H9 (cell line): ENCODE measurements at regions not wholly inside any gene's neighbourhood (a gene's known extent, or its start where the extent isn't known, plus 50 kb on each side); places are given as distances from the start of the nearest gene placed in this dataset.

Experiments
- DNase-seq: peaks from one replicate; pipeline ENCODE4 v3.0.0-alpha.2; 2017
- H2AFZ ChIP-seq: one replicate; pipeline ENCODE4 v1.6.1; 2013; ENCODE audit warnings: mild to moderate bottlenecking, low read length, control low read depth, moderate library complexity
- H2AK5ac ChIP-seq: 2 replicates; pipeline ENCODE4 v1.6.1; 2013; ENCODE audit warnings: low read length, control low read depth, mixed read lengths; ENCODE audit not compliant: insufficient read length
- H2BK120ac ChIP-seq: one replicate; pipeline ENCODE4 v1.6.1; 2013; ENCODE audit warnings: low read depth, mild to moderate bottlenecking, low read length, control low read depth, inconsistent platforms; ENCODE audit not compliant: poor library complexity, severe bottlenecking
- H2BK12ac ChIP-seq: 2 replicates; pipeline ENCODE4 v1.6.1; 2013; ENCODE audit warnings: low read length, control low read depth, mixed read lengths, low read depth; ENCODE audit not compliant: insufficient read length
- H2BK15ac ChIP-seq: 2 replicates; pipeline ENCODE4 v1.6.1; 2013; ENCODE audit warnings: low read depth, low read length, control low read depth
- H2BK20ac ChIP-seq: one replicate; pipeline ENCODE4 v1.6.1; 2013; ENCODE audit warnings: low read depth, mild to moderate bottlenecking, low read length, control low read depth, inconsistent platforms; ENCODE audit not compliant: poor library complexity, severe bottlenecking
- H2BK5ac ChIP-seq: 2 replicates; pipeline ENCODE4 v1.6.1; 2013; ENCODE audit warnings: low read length, control low read depth, mixed read lengths; ENCODE audit not compliant: insufficient read length
- H3K14ac ChIP-seq: 2 replicates; pipeline ENCODE4 v1.6.1; 2013; ENCODE audit warnings: low read length, control low read depth; ENCODE audit not compliant: insufficient read depth
- H3K18ac ChIP-seq: 2 replicates; pipeline ENCODE4 v1.6.1; 2013; ENCODE audit warnings: low read depth, mild to moderate bottlenecking, mixed read lengths, low read length, control low read depth; ENCODE audit not compliant: insufficient read length
- H3K23ac ChIP-seq: 2 replicates; pipeline ENCODE4 v1.6.1; 2013; ENCODE audit warnings: low read length, control low read depth, mixed read lengths, low read depth; ENCODE audit not compliant: insufficient read length
- H3K23me2 ChIP-seq: 2 replicates; pipeline ENCODE4 v1.6.1; 2013; ENCODE audit warnings: low read depth, mild to moderate bottlenecking, mixed read lengths, low read length, control low read depth; ENCODE audit not compliant: insufficient read length, poor library complexity, severe bottlenecking
- H3K27ac ChIP-seq: 2 replicates; pipeline ENCODE4 v1.5.1; 2013; ENCODE audit warnings: low read length, control low read depth, mixed read lengths, low read depth; ENCODE audit not compliant: insufficient read length
- H3K27me3 ChIP-seq: 2 replicates; pipeline ENCODE4 v1.6.1; 2013; ENCODE audit warnings: low read length, control low read depth, inconsistent platforms; ENCODE audit not compliant: insufficient read depth
- H3K4ac ChIP-seq: 2 replicates; pipeline ENCODE4 v1.6.1; 2013; ENCODE audit warnings: low read depth, mild to moderate bottlenecking, control low read depth, inconsistent platforms, low read length, moderate library complexity
- H3K4me1 ChIP-seq: 2 replicates; pipeline ENCODE4 v1.6.1; 2013; ENCODE audit warnings: low read length, control low read depth, inconsistent platforms; ENCODE audit not compliant: insufficient read depth
- H3K4me2 ChIP-seq: 2 replicates; pipeline ENCODE4 v1.6.1; 2013; ENCODE audit warnings: low read length, control low read depth, mixed read lengths; ENCODE audit not compliant: insufficient read length, insufficient read depth
- H3K56ac ChIP-seq: 2 replicates; pipeline ENCODE4 v1.6.1; 2013; ENCODE audit warnings: low read depth, mild to moderate bottlenecking, mixed read lengths, low read length, control low read depth; ENCODE audit not compliant: insufficient read length
- H3K79me1 ChIP-seq: 2 replicates; pipeline ENCODE4 v1.6.1; 2013; ENCODE audit warnings: low read depth, mild to moderate bottlenecking, moderate library complexity, low read length, control low read depth, inconsistent platforms; ENCODE audit not compliant: insufficient read depth, poor library complexity, severe bottlenecking
- H3K79me2 ChIP-seq: 2 replicates; pipeline ENCODE4 v1.6.1; 2013; ENCODE audit warnings: low read length, control low read depth, inconsistent platforms; ENCODE audit not compliant: insufficient read depth
- H3K9ac ChIP-seq: 2 replicates; pipeline ENCODE4 v1.6.1; 2013; ENCODE audit warnings: low read length, control low read depth, mixed read lengths; ENCODE audit not compliant: insufficient read length; ENCODE audit errors: extremely low read depth
- H3K9me3 ChIP-seq: one replicate; pipeline ENCODE4 v1.6.1; 2013; ENCODE audit warnings: low read depth, low read length, inconsistent platforms; ENCODE audit not compliant: control insufficient read depth
- H3T11ph ChIP-seq: one replicate; pipeline ENCODE4 v1.6.1; 2013; ENCODE audit warnings: mild to moderate bottlenecking, low read length, control low read depth, inconsistent platforms
- H4K20me1 ChIP-seq: one replicate; pipeline ENCODE4 v1.6.1; 2013; ENCODE audit not compliant: control insufficient read depth, insufficient read length, insufficient read depth
- H4K5ac ChIP-seq: 2 replicates; pipeline ENCODE4 v1.6.1; 2013; ENCODE audit warnings: low read depth, mild to moderate bottlenecking, mixed read lengths, low read length, control low read depth; ENCODE audit not compliant: insufficient read length
- H4K8ac ChIP-seq: replicated peaks from 2 replicates; pipeline ENCODE4 v1.6.1; 2013; ENCODE audit warnings: low read length, control low read depth, mixed read lengths, low read depth; ENCODE audit not compliant: insufficient read length
- H4K91ac ChIP-seq: 2 replicates; pipeline ENCODE4 v1.6.1; 2013; ENCODE audit warnings: low read depth, mild to moderate bottlenecking, moderate library complexity, mixed read lengths, low read length, control low read depth; ENCODE audit not compliant: insufficient read length
- H3K27ac Mint-ChIP-seq, 3 experiments: 2 replicates in 2 of 3; 3 replicates in 1 of 3; pipeline ENCODE4 v1.8.0; 2020 to 2021; ENCODE audit warnings: mixed read lengths in 3 of 3, mild to moderate bottlenecking in 1 of 3, moderate library complexity in 1 of 3
- H3K27me3 Mint-ChIP-seq: 2 replicates; pipeline ENCODE4 v1.8.0; 2021; ENCODE audit warnings: low read depth, mild to moderate bottlenecking, moderate library complexity, mixed read lengths
- H3K36me3 Mint-ChIP-seq, 3 experiments: 2 replicates in 2 of 3; 3 replicates in 1 of 3; pipeline ENCODE4 v1.8.0; 2020 to 2021; ENCODE audit warnings: low read depth in 3 of 3, mixed read lengths in 3 of 3; ENCODE audit not compliant: insufficient read depth in 1 of 3
- H3K4me1 Mint-ChIP-seq, 2 experiments: 2 replicates each; pipeline ENCODE4 v1.8.0; 2020; ENCODE audit warnings: mixed read lengths in 2 of 2
- H3K4me3 Mint-ChIP-seq, 2 experiments: 2 replicates in 1 of 2; 3 replicates in 1 of 2; pipeline ENCODE4 v1.8.0; 2020 to 2021; ENCODE audit warnings: mild to moderate bottlenecking in 2 of 2, mixed read lengths in 2 of 2, moderate library complexity in 1 of 2
- H3K9me3 Mint-ChIP-seq, 2 experiments: 2 replicates in 1 of 2; 3 replicates in 1 of 2; pipeline ENCODE4 v1.8.0; 2020; ENCODE audit warnings: mild to moderate bottlenecking in 2 of 2, mixed read lengths in 2 of 2, moderate library complexity in 1 of 2
- CTCF ChIP-seq: fragments of 200-600 bp; sonication (generic); conservative IDR thresholded peaks from 3 replicates; pipeline ENCODE4 v1.8.0; 2021; ENCODE audit warnings: antibody characterized with exemption, mild to moderate bottlenecking
- WGBS: extraction: QIAGEN DNeasy Blood & Tissue Kit; methylation state at CpG from one replicate; pipeline ENCODE4 v1.1.7; 2013; ENCODE audit warnings: missing lambda C conversion rate, low lambda C conversion rate, mixed read lengths; ENCODE audit not compliant: insufficient read length; ENCODE audit errors: extremely low coverage; 5-methylcytosine and 5-hydroxymethylcytosine counted together

DNA sequence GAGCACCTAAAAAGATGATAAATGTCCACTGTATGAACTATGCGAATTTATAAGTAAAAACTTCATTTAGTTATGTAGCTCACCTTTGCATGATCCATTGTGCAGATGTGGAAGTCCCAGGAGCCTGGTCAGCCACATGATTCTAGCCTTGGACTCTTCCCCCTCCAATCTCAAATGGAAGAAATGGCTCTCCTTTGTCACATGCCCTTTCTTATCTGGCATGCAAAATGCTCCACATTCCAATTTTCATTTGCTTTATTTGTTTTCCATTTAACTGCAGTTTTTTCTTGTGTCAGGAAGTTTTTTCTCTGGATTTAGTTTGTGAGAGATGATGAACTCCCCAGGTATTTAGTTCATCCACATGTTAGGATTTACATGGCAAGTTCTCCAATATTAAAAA, 73.8 kb downstream of the DYRK2 start:
- no peaks in the 10 kb centered on the region; a peak in 1 of 7 replicates for H3K36me3 Mint-ChIP-seq
- H3K79me1 ChIP-seq, result no peaks in the 10 kb centered on the region
- no peaks in the 10 kb centered on the region for H3K79me2 ChIP-seq
- H3K23me2 ChIP-seq, result no peaks in the 10 kb centered on the region
- H3K18ac ChIP-seq, result no peak overlapping the region
- DNase-seq, result no peak
- H3K23ac ChIP-seq, result no peak overlapping the region
- no peaks in the 10 kb centered on the region for H3K27me3 Mint-ChIP-seq
- no peak overlapping the region for H2BK20ac ChIP-seq
- H3K27ac ChIP-seq, result no peak overlapping the region
- no peak overlapping the region for H4K91ac ChIP-seq
- H3K4me2 ChIP-seq, result no peak overlapping the region
- TF ChIP-seq CTCF, result no peak
- no peak overlapping the region for H3K4me3 Mint-ChIP-seq
- no peak overlapping the region for H2BK5ac ChIP-seq
- no peaks in the 10 kb centered on the region for H3K9me3 ChIP-seq
- H3T11ph ChIP-seq, result no peak overlapping the region
- H3K27ac Mint-ChIP-seq, result no peak overlapping the region
- H4K5ac ChIP-seq, result no peak overlapping the region
- no peak overlapping the region for H3K56ac ChIP-seq
- no peak overlapping the region for H2AK5ac ChIP-seq
- no peaks in the 10 kb centered on the region for H3K4me1 ChIP-seq
- WGBS, result no CpG with 5 or more reads among the region's 1 CpG
- H3K9ac ChIP-seq, result no peak overlapping the region
- no peak overlapping the region for H2AFZ ChIP-seq
- no peak overlapping the region for H4K8ac ChIP-seq
- no peaks in the 10 kb centered on the region for H3K9me3 Mint-ChIP-seq
- no peaks in the 10 kb centered on the region for H3K27me3 ChIP-seq
- no peak overlapping the region for H2BK15ac ChIP-seq
- H3K4ac ChIP-seq, result no peak overlapping the region
- H4K20me1 ChIP-seq, result no peaks in the 10 kb centered on the region
- H3K4me1 Mint-ChIP-seq, result no peaks in the 10 kb centered on the region
- no peak overlapping the region for H3K14ac ChIP-seq
- no peak overlapping the region for H2BK12ac ChIP-seq
- H2BK120ac ChIP-seq, result no peak overlapping the region
